Astrocyte (in vitro differentiated cells and primary cell): ENCODE measurements at regions not wholly inside any gene's neighbourhood (a gene's known extent, or its start where the extent isn't known, plus 50 kb on each side); places are given as distances from the start of the nearest gene placed in this dataset.

Experiments
- DNase-seq: peaks from one replicate; pipeline ENCODE4 v3.0.0-alpha.2; 2010; ENCODE audit warnings: low read depth
- FAIRE-seq: peaks from 2 replicates; lab custom pipeline; 2011; peaks lifted over from hg19 to GRCh38; lab: Jason Lieb, UNC
- H2AFZ ChIP-seq: 2 replicates; pipeline ENCODE4 v1.6.0; 2012; ENCODE audit warnings: low read depth, low read length, inconsistent platforms
- H3K27ac ChIP-seq: 2 replicates; pipeline ENCODE4 v1.5.1; 2011; ENCODE audit warnings: low read depth, low read length, inconsistent platforms
- H3K27me3 ChIP-seq: 2 replicates; pipeline ENCODE4 v1.6.0; 2011; ENCODE audit warnings: low read length, inconsistent platforms; ENCODE audit not compliant: insufficient read depth
- H3K36me3 ChIP-seq: 2 replicates; pipeline ENCODE4 v1.5.1; 2011; ENCODE audit warnings: low read length, inconsistent platforms; ENCODE audit not compliant: insufficient read depth
- H3K4me1 ChIP-seq: 2 replicates; pipeline ENCODE4 v1.5.1; 2011; ENCODE audit warnings: low read length, inconsistent platforms; ENCODE audit not compliant: insufficient read depth
- H3K4me2 ChIP-seq: 2 replicates; pipeline ENCODE4 v1.6.0; 2012; ENCODE audit warnings: low read length, inconsistent platforms
- H3K4me3 ChIP-seq: 2 replicates; pipeline ENCODE4 v1.5.1; 2011; ENCODE audit warnings: low read depth, mild to moderate bottlenecking, low read length, inconsistent platforms; ENCODE audit not compliant: insufficient read depth
- H3K79me2 ChIP-seq: 2 replicates; pipeline ENCODE4 v1.6.0; 2012; ENCODE audit warnings: mild to moderate bottlenecking, low read length, inconsistent platforms; ENCODE audit not compliant: insufficient read depth
- H3K9ac ChIP-seq: 2 replicates; pipeline ENCODE4 v1.6.0; 2012; ENCODE audit warnings: mild to moderate bottlenecking, low read length, inconsistent platforms
- H3K9me3 ChIP-seq: 2 replicates; pipeline ENCODE4 v1.5.1; 2012; ENCODE audit warnings: low read depth, mild to moderate bottlenecking, low read length, inconsistent platforms; ENCODE audit not compliant: insufficient read depth
- H4K20me1 ChIP-seq: 2 replicates; pipeline ENCODE4 v1.6.0; 2012; ENCODE audit warnings: low read length, inconsistent platforms; ENCODE audit not compliant: insufficient read depth
- H3K27ac Mint-ChIP-seq: one replicate; pipeline ENCODE4 v1.8.0; 2021; ENCODE audit warnings: mild to moderate bottlenecking, mixed read lengths; ENCODE audit not compliant: unreplicated experiment
- H3K27me3 Mint-ChIP-seq: one replicate; pipeline ENCODE4 v1.8.0; 2021; ENCODE audit warnings: low read depth, mixed read lengths; ENCODE audit not compliant: unreplicated experiment
- H3K36me3 Mint-ChIP-seq: one replicate; pipeline ENCODE4 v1.8.0; 2021; ENCODE audit warnings: low read depth, mixed read lengths; ENCODE audit not compliant: unreplicated experiment
- H3K4me1 Mint-ChIP-seq: one replicate; pipeline ENCODE4 v1.8.0; 2021; ENCODE audit warnings: low read depth, mixed read lengths; ENCODE audit not compliant: unreplicated experiment
- H3K4me3 Mint-ChIP-seq: one replicate; pipeline ENCODE4 v1.8.0; 2021; ENCODE audit warnings: mild to moderate bottlenecking, moderate library complexity, mixed read lengths; ENCODE audit not compliant: unreplicated experiment
- H3K9me3 Mint-ChIP-seq: one replicate; pipeline ENCODE4 v1.8.0; 2021; ENCODE audit warnings: mild to moderate bottlenecking, mixed read lengths; ENCODE audit not compliant: unreplicated experiment
- CTCF ChIP-seq: IDR thresholded peaks from 2 replicates; pipeline ENCODE4 v1.5.1; 2011; ENCODE audit warnings: low read depth, mild to moderate bottlenecking, inconsistent platforms, low read length, moderate library complexity; ENCODE audit not compliant: insufficient read depth
- EZH2 ChIP-seq: IDR thresholded peaks from 2 replicates; pipeline ENCODE4 v1.6.1; 2012; ENCODE audit warnings: mild to moderate bottlenecking, low read length, inconsistent platforms; ENCODE audit not compliant: insufficient read depth

DNA sequence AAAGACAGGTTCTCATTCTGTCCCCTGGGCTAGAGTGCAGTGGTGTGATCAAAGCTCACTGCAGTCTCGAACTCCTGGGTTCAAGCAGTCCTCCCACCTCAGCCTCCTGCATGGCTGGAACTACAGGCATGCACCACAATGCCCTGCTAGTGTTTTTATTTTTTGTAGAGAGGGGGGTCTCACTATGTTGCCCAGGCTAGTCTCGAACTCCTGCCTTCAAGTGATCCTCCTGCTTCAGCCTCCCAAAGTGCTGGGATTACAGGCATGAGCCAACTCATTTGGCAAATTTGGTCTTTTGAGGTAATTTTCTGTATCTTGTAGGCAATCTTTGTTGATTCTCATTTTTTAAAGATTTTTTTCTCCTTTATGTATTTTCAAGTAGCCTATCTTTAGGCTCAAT is 205.7 kb downstream of the ZIC5 start:
- Mint-ChIP-seq H3K9me3 (peaks cover 22% of the 10 kb centered on the region), H3K4me3 (no peak overlapping the region), H3K27ac (no peak overlapping the region), H3K27me3 (no peaks in the 10 kb centered on the region), H3K4me1 (no peaks in the 10 kb centered on the region), H3K36me3 (peaks cover 6% of the 10 kb centered on the region)
- Histone ChIP-seq H3K9ac (no peak overlapping the region), H3K9me3 (no peaks in the 10 kb centered on the region), H4K20me1 (no peaks in the 10 kb centered on the region), H3K4me3 (no peak overlapping the region), H3K36me3 (no peaks in the 10 kb centered on the region), H2AFZ (no peak overlapping the region), H3K27ac (no peak overlapping the region), H3K27me3 (no peaks in the 10 kb centered on the region), H3K4me1 (no peaks in the 10 kb centered on the region), H3K79me2 (no peaks in the 10 kb centered on the region), H3K4me2 (no peak overlapping the region)
- FAIRE-seq (no peak), DNase-seq (no peak)
- no peak for TF ChIP-seq CTCF
- no peak for TF ChIP-seq EZH2

DNA sequence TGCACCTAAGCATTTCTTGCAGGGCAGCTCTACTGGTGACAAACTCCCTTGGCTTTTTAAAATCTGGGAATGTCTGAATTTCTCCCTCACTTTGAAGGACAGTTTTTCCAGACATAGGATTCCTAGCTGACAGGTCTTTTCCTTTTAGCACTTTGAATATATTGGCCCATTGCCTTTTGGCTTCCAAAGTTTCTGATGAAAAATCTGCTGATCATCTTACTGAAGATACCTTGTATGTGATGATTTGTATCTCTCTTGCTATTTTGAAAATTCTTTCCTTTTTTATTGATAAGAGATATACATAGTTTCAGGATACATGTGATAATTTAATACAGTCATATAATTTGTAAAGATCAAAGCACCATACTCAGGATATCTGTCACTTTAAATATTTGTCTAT is 211.1 kb downstream of the ZIC5 start:
- H3K4me2 ChIP-seq, result no peak overlapping the region
- no peak overlapping the region for H3K4me3 Mint-ChIP-seq
- no peaks in the 10 kb centered on the region for H3K9me3 ChIP-seq
- H3K79me2 ChIP-seq, result no peaks in the 10 kb centered on the region
- H3K27ac ChIP-seq, result no peak overlapping the region
- H2AFZ ChIP-seq, result no peak overlapping the region
- no peaks in the 10 kb centered on the region for H3K27me3 ChIP-seq
- H3K4me3 ChIP-seq, result no peak overlapping the region
- no peaks in the 10 kb centered on the region for H3K4me1 ChIP-seq
- TF ChIP-seq EZH2 (no peak), CTCF (no peak)
- DNase-seq, result no peak
- H3K9me3 Mint-ChIP-seq, result peaks cover 22% of the 10 kb centered on the region
- H3K27me3 Mint-ChIP-seq, result no peaks in the 10 kb centered on the region
- peaks cover 5% of the 10 kb centered on the region for H3K36me3 Mint-ChIP-seq
- peaks cover 6% of the 10 kb centered on the region for H3K4me1 Mint-ChIP-seq
- H3K27ac Mint-ChIP-seq, result no peak overlapping the region
- no peak for FAIRE-seq
- no peaks in the 10 kb centered on the region for H4K20me1 ChIP-seq
- no peaks in the 10 kb centered on the region for H3K36me3 ChIP-seq
- H3K9ac ChIP-seq, result no peak overlapping the region

DNA sequence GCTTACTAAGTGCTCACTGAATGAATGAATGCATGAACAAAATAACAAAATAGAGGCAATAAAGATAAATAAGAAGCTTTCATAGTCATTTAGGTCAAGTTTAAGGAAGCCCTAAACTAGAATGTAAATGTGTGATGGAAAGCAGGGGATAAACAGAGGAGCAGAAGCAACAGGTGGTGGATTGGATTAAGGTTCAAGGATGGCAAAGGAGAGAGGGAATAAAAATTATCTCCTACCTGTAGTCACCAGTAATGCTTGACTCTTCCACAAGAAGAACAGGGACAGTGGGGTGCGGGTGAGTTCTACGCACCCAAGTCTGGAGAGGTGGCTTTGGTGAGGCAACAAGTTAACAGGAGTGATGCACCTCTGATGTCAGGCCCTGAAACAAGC is 212.4 kb downstream of the ZIC5 start:
- no peaks in the 10 kb centered on the region for H3K4me1 ChIP-seq
- H3K9me3 ChIP-seq, result no peaks in the 10 kb centered on the region
- H3K36me3 ChIP-seq, result no peaks in the 10 kb centered on the region
- H4K20me1 ChIP-seq, result no peaks in the 10 kb centered on the region
- peaks cover 15% of the 10 kb centered on the region for H3K9me3 Mint-ChIP-seq
- H3K36me3 Mint-ChIP-seq, result peaks cover 5% of the 10 kb centered on the region
- H3K79me2 ChIP-seq, result no peaks in the 10 kb centered on the region
- DNase-seq (no peak), FAIRE-seq (no peak)
- peaks cover 6% of the 10 kb centered on the region for H3K4me1 Mint-ChIP-seq
- H3K4me3 Mint-ChIP-seq, result no peak overlapping the region
- H2AFZ ChIP-seq, result no peak overlapping the region
- no peak overlapping the region for H3K27ac Mint-ChIP-seq
- no peak overlapping the region for H3K27ac ChIP-seq
- H3K4me2 ChIP-seq, result no peak overlapping the region
- TF ChIP-seq EZH2 (no peak), CTCF (no peak)
- no peak overlapping the region for H3K4me3 ChIP-seq
- H3K27me3 Mint-ChIP-seq, result no peaks in the 10 kb centered on the region
- no peaks in the 10 kb centered on the region for H3K27me3 ChIP-seq
- no peak overlapping the region for H3K9ac ChIP-seq
